IMR-90 (cell line): ENCODE measurements at regions not wholly inside any gene's neighbourhood (a gene's known extent, or its start where the extent isn't known, plus 50 kb on each side); places are given as distances from the start of the nearest gene placed in this dataset.

Source experiments
- CTCF ChIP-seq: conservative IDR thresholded peaks from 2 replicates; pipeline ENCODE4 v1.5.1; 2012; ENCODE audit warnings: mild to moderate bottlenecking, low read depth, low read length, improper control_type of control experiment
- POLR2A ChIP-seq: IDR thresholded peaks from 2 replicates; pipeline ENCODE4 v1.6.1; 2012; ENCODE audit warnings: mild to moderate bottlenecking, low read depth, low read length
- SMC3 ChIP-seq: fragments of 150-350 bp; IDR thresholded peaks from 2 replicates; pipeline ENCODE4 v1.6.1; 2016; ENCODE audit warnings: low read depth, mild to moderate bottlenecking, antibody characterized with exemption, low read length, moderate library complexity

- no peak; the same call in 1 of the 2 replicates for TF ChIP-seq POLR2A
- no peak for TF ChIP-seq CTCF
- no peak for TF ChIP-seq SMC3
Observed at GRCh38 chr20:50320005-50320900, 129.6 kb downstream of the CEBPB start.
